ENCODE measurements at regions not wholly inside any gene's neighbourhood (a gene's known extent, or its start where the extent isn't known, plus 50 kb on each side); places are given as distances from the start of the nearest gene placed in this dataset.
A peak's percentile ranks its signal among the peaks of the same experiment; 100 is the strongest.
"Not testable (repeated sequence)": the region's sequence is repeated elsewhere in the genome, so short reads cannot be mapped to it uniquely, and the experiment has no call there.

- DNase-seq = no peak
These were observed 298.5 kb upstream of the AADAT start for GRCh38 chr4:170388255-170388654.

GRCh38 chr4:170386971-170387370 is 297.2 kb upstream of the AADAT start:
- no peak for DNase-seq

GRCh38 chr4:170386511-170386910 is 296.8 kb upstream of the AADAT start:
- DNase-seq = no peak

GRCh38 chr4:170374770-170375169 is 285.0 kb upstream of the AADAT start:
- DNase-seq = peak; percentile 3

GRCh38 chr4:170348945-170349344 is 259.2 kb upstream of the AADAT start:
- DNase-seq = no peak

GRCh38 chr4:170347191-170347590 is 257.4 kb upstream of the AADAT start:
- DNase-seq = not testable (repeated sequence)

- no peak for DNase-seq
These were observed 249.8 kb upstream of the AADAT start for GRCh38 chr4:170339522-170339921.

GRCh38 chr4:170336238-170336775 is 246.6 kb upstream of the AADAT start:
- DNase-seq = no peak

- no peak for DNase-seq
These were observed 235.8 kb upstream of the AADAT start for GRCh38 chr4:170325599-170325998.

- DNase-seq = no peak
These were observed 233.9 kb upstream of the AADAT start for GRCh38 chr4:170323623-170324022.

GRCh38 chr4:170307182-170307581 is 217.4 kb upstream of the AADAT start:
- DNase-seq = no peak

GRCh38 chr4:170306208-170306607 is 216.5 kb upstream of the AADAT start:
- DNase-seq = no peak

- no peak for DNase-seq
These were observed 215.9 kb upstream of the AADAT start for GRCh38 chr4:170305627-170306026.

- no peak for DNase-seq
These were observed 191.3 kb upstream of the AADAT start for GRCh38 chr4:170281027-170281426.

- no peak for DNase-seq
These were observed 188.7 kb upstream of the AADAT start for GRCh38 chr4:170278460-170278859.

- no peak for DNase-seq
These were observed 184.9 kb upstream of the AADAT start for GRCh38 chr4:170274616-170275015.

- DNase-seq = no peak
These were observed 183.2 kb upstream of the AADAT start for GRCh38 chr4:170272959-170273358.

GRCh38 chr4:170271723-170272122 is 182.0 kb upstream of the AADAT start:
- DNase-seq = no peak

- no peak for DNase-seq
These were observed 180.9 kb upstream of the AADAT start for GRCh38 chr4:170270628-170271027.

GRCh38 chr4:170269950-170270349 is 180.2 kb upstream of the AADAT start:
- DNase-seq = no peak

- DNase-seq = peak; percentile 76
These were observed 169.9 kb upstream of the AADAT start for GRCh38 chr4:170259631-170260153.

- DNase-seq = no peak
These were observed 167.1 kb upstream of the AADAT start for GRCh38 chr4:170256807-170257206.

GRCh38 chr4:170248576-170248975 is 158.8 kb upstream of the AADAT start:
- no peak for DNase-seq

- DNase-seq = no peak
These were observed 158.3 kb upstream of the AADAT start for GRCh38 chr4:170248029-170248428.

GRCh38 chr4:170247596-170247995 is 157.8 kb upstream of the AADAT start:
- no peak for DNase-seq
